ENCODE measurements at regions not wholly inside any gene's neighbourhood (a gene's known extent, or its start where the extent isn't known, plus 50 kb on each side); places are given as distances from the start of the nearest gene placed in this dataset.
"Not testable (repeated sequence)": the region's sequence is repeated elsewhere in the genome, so short reads cannot be mapped to it uniquely, and the experiment has no call there.

DNA sequence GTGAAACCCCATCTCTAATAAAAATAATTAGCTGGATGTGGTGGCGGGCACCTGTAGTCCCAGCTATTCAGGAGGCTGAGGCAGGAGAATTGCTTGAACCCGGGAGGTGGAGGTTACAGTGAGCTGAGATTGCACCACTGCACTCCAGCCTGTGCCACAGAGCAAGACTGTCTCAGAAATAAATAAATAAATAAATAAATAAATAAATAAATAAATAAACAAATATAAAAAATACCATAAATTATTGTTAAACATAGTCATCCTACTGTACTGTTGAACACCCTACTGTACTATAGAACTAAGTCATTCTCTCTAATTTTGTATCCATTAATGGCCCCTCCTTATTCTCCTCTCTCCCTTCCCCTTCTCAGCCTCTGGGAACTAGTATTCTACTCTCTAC is 332.2 kb downstream of the ISL1 start:
- TF ChIP-seq, protein P1, sequence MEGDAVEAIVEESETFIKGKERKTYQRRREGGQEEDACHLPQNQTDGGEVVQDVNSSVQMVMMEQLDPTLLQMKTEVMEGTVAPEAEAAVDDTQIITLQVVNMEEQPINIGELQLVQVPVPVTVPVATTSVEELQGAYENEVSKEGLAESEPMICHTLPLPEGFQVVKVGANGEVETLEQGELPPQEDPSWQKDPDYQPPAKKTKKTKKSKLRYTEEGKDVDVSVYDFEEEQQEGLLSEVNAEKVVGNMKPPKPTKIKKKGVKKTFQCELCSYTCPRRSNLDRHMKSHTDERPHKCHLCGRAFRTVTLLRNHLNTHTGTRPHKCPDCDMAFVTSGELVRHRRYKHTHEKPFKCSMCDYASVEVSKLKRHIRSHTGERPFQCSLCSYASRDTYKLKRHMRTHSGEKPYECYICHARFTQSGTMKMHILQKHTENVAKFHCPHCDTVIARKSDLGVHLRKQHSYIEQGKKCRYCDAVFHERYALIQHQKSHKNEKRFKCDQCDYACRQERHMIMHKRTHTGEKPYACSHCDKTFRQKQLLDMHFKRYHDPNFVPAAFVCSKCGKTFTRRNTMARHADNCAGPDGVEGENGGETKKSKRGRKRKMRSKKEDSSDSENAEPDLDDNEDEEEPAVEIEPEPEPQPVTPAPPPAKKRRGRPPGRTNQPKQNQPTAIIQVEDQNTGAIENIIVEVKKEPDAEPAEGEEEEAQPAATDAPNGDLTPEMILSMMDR (conservative IDR thresholded peaks at IDR 0.05; ENCODE audit: low read length): not testable (repeated sequence)
- TF ChIP-seq EZH2phosphoT487 (IDR thresholded peaks at IDR 0.05; ENCODE audit: borderline replicate concordance): not testable (repeated sequence)

All from Loucy (cell line).